ENCODE measurements at regions not wholly inside any gene's neighbourhood (a gene's known extent, or its start where the extent isn't known, plus 50 kb on each side); places are given as distances from the start of the nearest gene placed in this dataset.
A peak's percentile ranks its signal among the peaks of the same experiment; 100 is the strongest.

GRCh38 chrX:109782994-109783700 lies 50.1 kb upstream of the ACSL4 start:
- Mint-ChIP-seq H3K4me1 (peaks cover 6% of the 10 kb centered on the region), H3K27me3 (no peaks in the 10 kb centered on the region), H3K27ac (no peak overlapping the region), H3K4me3 (peak overlapping the region; percentile 48), H3K9me3 (ENCODE audit: insufficient read depth) (no peaks in the 10 kb centered on the region)
- H3K27me3 ChIP-seq (replicated peaks in 1 of 4; ENCODE audit: control extremely low read depth in 1 of 4, control insufficient read depth in 3 of 4, insufficient read depth in 4 of 4, low read length in 3 of 4) = no peaks in the 10 kb centered on the region
- H3K4me1 ChIP-seq (ENCODE audit: control insufficient read depth in 2 of 2, insufficient read depth in 2 of 2, low read length in 2 of 2) = no peaks in the 10 kb centered on the region
- no peak overlapping the region for H3K4me3 ChIP-seq (ENCODE audit: control extremely low read depth in 1 of 5, extremely low read depth in 1 of 5, insufficient read depth in 1 of 5, low read depth in 2 of 5, low read length in 4 of 5)
- POLR2A ChIA-PET = no interaction called here
- DNase-seq (no peak), ATAC-seq (ENCODE audit: low read depth) (no peak)
- H3K79me2 ChIP-seq (ENCODE audit: control insufficient read depth, insufficient read depth, low read length) = no peaks in the 10 kb centered on the region
- H3K27ac ChIP-seq (ENCODE audit: low read length in 2 of 2) = no peak overlapping the region
- H3K9me3 ChIP-seq (ENCODE audit: control extremely low read depth in 1 of 3, control insufficient read depth in 2 of 3, insufficient read depth in 1 of 3, low read length in 2 of 3) = no peaks in the 10 kb centered on the region
- H2AFZ ChIP-seq (ENCODE audit: insufficient read depth, low read depth, low read length, poor library complexity, severe bottlenecking) = peak overlapping the region; percentile 16
- H3K9ac ChIP-seq (ENCODE audit: low read length) = no peak overlapping the region
- intact Hi-C loops (cut with micrococcal nuclease) = no loop called here
- no peak overlapping the region for H3K4me2 ChIP-seq (replicated peaks; ENCODE audit: low read depth, low read length, poor library complexity, severe bottlenecking)
- WGBS (ENCODE audit: insufficient coverage) = 65% methylated on average over 2 of the region's 6 CpGs
- TF ChIP-seq CTCF (IDR thresholded peaks at IDR 0.05) (no peak), EZH2 (IDR thresholded peaks at IDR 0.05; ENCODE audit: borderline replicate concordance, insufficient read depth, low read depth, low read length, poor library complexity, severe bottlenecking) (no peak)
- CTCF ChIA-PET = interaction anchor here (1.0 kb wide), 1 partner anchor 364 kb away, joined by 3 read pairs; no protein-coding TSS in a partner anchor
- no peaks in the 10 kb centered on the region for H4K20me1 ChIP-seq (ENCODE audit: control insufficient read depth, insufficient read depth, low read length, poor library complexity, severe bottlenecking)
- no peaks in the 10 kb centered on the region for H3K36me3 ChIP-seq (replicated peaks in 1 of 2; ENCODE audit: control extremely low read depth in 1 of 2, control insufficient read depth in 1 of 2, extremely low read depth in 1 of 2, insufficient read depth in 2 of 2, low read length in 1 of 2)

- no peaks in the 10 kb centered on the region for H3K9me3 Mint-ChIP-seq (ENCODE audit: insufficient read depth)
- H3K36me3 ChIP-seq (replicated peaks in 1 of 2; ENCODE audit: control extremely low read depth in 1 of 2, control insufficient read depth in 1 of 2, extremely low read depth in 1 of 2, insufficient read depth in 2 of 2, low read length in 1 of 2) = no peaks in the 10 kb centered on the region
- H3K4me1 Mint-ChIP-seq = peaks cover 6% of the 10 kb centered on the region
- no peak overlapping the region for H3K4me3 ChIP-seq (ENCODE audit: control extremely low read depth in 1 of 5, extremely low read depth in 1 of 5, insufficient read depth in 1 of 5, low read depth in 2 of 5, low read length in 4 of 5)
- no peak overlapping the region for H3K27ac ChIP-seq (ENCODE audit: low read length in 2 of 2)
- WGBS (ENCODE audit: insufficient coverage) = no CpG with 5 or more reads among the region's 5 CpGs
- TF ChIP-seq CTCF (IDR thresholded peaks at IDR 0.05) (no peak), EZH2 (IDR thresholded peaks at IDR 0.05; ENCODE audit: borderline replicate concordance, insufficient read depth, low read depth, low read length, poor library complexity, severe bottlenecking) (no peak)
- ATAC-seq (ENCODE audit: low read depth) (no peak), DNase-seq (no peak)
- intact Hi-C loops (cut with micrococcal nuclease) = no loop called here
- H2AFZ ChIP-seq (ENCODE audit: insufficient read depth, low read depth, low read length, poor library complexity, severe bottlenecking) = no peak overlapping the region
- H4K20me1 ChIP-seq (ENCODE audit: control insufficient read depth, insufficient read depth, low read length, poor library complexity, severe bottlenecking) = no peaks in the 10 kb centered on the region
- CTCF ChIA-PET = no interaction called here
- no peaks in the 10 kb centered on the region for H3K27me3 ChIP-seq (replicated peaks in 1 of 4; ENCODE audit: control extremely low read depth in 1 of 4, control insufficient read depth in 3 of 4, insufficient read depth in 4 of 4, low read length in 3 of 4)
- no peak overlapping the region for H3K27ac Mint-ChIP-seq
- H3K9me3 ChIP-seq (ENCODE audit: control extremely low read depth in 1 of 3, control insufficient read depth in 2 of 3, insufficient read depth in 1 of 3, low read length in 2 of 3) = no peaks in the 10 kb centered on the region
- POLR2A ChIA-PET = no interaction called here
- H3K27me3 Mint-ChIP-seq = no peaks in the 10 kb centered on the region
- no peaks in the 10 kb centered on the region for H3K79me2 ChIP-seq (ENCODE audit: control insufficient read depth, insufficient read depth, low read length)
- no peak overlapping the region for H3K4me3 Mint-ChIP-seq
- no peaks in the 10 kb centered on the region for H3K4me1 ChIP-seq (ENCODE audit: control insufficient read depth in 2 of 2, insufficient read depth in 2 of 2, low read length in 2 of 2)
- H3K9ac ChIP-seq (ENCODE audit: low read length) = no peak overlapping the region
- no peak overlapping the region for H3K4me2 ChIP-seq (replicated peaks; ENCODE audit: low read depth, low read length, poor library complexity, severe bottlenecking)
Observed at GRCh38 chrX:109783701-109784079, 50.6 kb upstream of the ACSL4 start.

Measured in B cell (primary cell).